ENCODE measurements at regions not wholly inside any gene's neighbourhood (a gene's known extent, or its start where the extent isn't known, plus 50 kb on each side); places are given as distances from the start of the nearest gene placed in this dataset.

DNA sequence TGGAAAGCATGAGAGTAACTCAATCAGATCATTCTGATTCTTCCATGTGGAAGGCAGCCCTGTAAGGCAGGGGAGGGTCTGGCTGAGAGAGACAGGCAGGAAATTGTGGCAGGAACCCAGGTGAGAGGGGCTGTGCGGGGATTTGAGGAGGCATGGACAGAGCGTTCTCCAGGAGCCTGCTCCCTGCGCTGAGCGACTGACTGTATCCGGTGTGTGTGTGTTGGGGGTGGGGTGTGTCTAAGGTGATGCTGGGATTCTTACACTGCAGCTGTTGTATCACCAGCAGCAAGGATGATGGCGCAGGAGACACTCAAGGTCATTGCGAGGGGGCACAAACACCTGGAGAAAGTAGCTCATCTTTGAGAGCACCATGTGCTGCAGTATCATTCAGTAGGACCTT, 128.5 kb downstream of the RHOU start:
- H3K4me3 ChIP-seq (IDR thresholded peaks at IDR 0.05; ENCODE audit: insufficient read depth, low read depth, low read length), result no peak overlapping the region
- H3K36me3 ChIP-seq (ENCODE audit: insufficient read depth), result no peaks in the 10 kb centered on the region
- no peak overlapping the region for H3K9ac ChIP-seq
- no peak overlapping the region for H3K27ac ChIP-seq
- no peak for TF ChIP-seq CTCF (conservative IDR thresholded peaks at IDR 0.05; ENCODE audit: low read depth, low read length)
- H4K20me1 ChIP-seq (ENCODE audit: insufficient read depth), result no peaks in the 10 kb centered on the region
- no peak overlapping the region for H2AFZ ChIP-seq (ENCODE audit: low read depth)
- no peaks in the 10 kb centered on the region for H3K27me3 ChIP-seq (ENCODE audit: insufficient read depth, low read depth)
- H3K4me2 ChIP-seq, result no peak overlapping the region
- H3K4me1 ChIP-seq (ENCODE audit: low read depth, poor library complexity, severe bottlenecking), result no peaks in the 10 kb centered on the region
- H3K79me2 ChIP-seq (ENCODE audit: insufficient read depth, low read depth), result no peaks in the 10 kb centered on the region

GRCh38 chr1:228865627-228866330, 130.5 kb downstream of the RHOU start:
- H3K4me2 ChIP-seq, result no peak overlapping the region
- H3K4me1 ChIP-seq (ENCODE audit: low read depth, poor library complexity, severe bottlenecking), result no peaks in the 10 kb centered on the region
- H3K36me3 ChIP-seq (ENCODE audit: insufficient read depth), result no peaks in the 10 kb centered on the region
- no peak overlapping the region for H3K27ac ChIP-seq
- H3K4me3 ChIP-seq (IDR thresholded peaks at IDR 0.05; ENCODE audit: insufficient read depth, low read depth, low read length), result no peak overlapping the region
- H3K9ac ChIP-seq, result no peak overlapping the region
- TF ChIP-seq CTCF (conservative IDR thresholded peaks at IDR 0.05; ENCODE audit: low read depth, low read length), result no peak
- no peaks in the 10 kb centered on the region for H4K20me1 ChIP-seq (ENCODE audit: insufficient read depth)
- H2AFZ ChIP-seq (ENCODE audit: low read depth), result no peak overlapping the region
- H3K79me2 ChIP-seq (ENCODE audit: insufficient read depth, low read depth), result no peaks in the 10 kb centered on the region
- no peaks in the 10 kb centered on the region for H3K27me3 ChIP-seq (ENCODE audit: insufficient read depth, low read depth)

- TF ChIP-seq CTCF (conservative IDR thresholded peaks at IDR 0.05; ENCODE audit: low read depth, low read length), result no peak
- Histone ChIP-seq H3K36me3 (ENCODE audit: insufficient read depth) (no peaks in the 10 kb centered on the region), H2AFZ (ENCODE audit: low read depth) (no peak overlapping the region), H3K4me3 (IDR thresholded peaks at IDR 0.05; ENCODE audit: insufficient read depth, low read depth, low read length) (no peak overlapping the region), H4K20me1 (ENCODE audit: insufficient read depth) (no peaks in the 10 kb centered on the region), H3K27ac (no peak overlapping the region), H3K27me3 (ENCODE audit: insufficient read depth, low read depth) (no peaks in the 10 kb centered on the region), H3K79me2 (ENCODE audit: insufficient read depth, low read depth) (no peaks in the 10 kb centered on the region), H3K4me1 (ENCODE audit: low read depth, poor library complexity, severe bottlenecking) (no peaks in the 10 kb centered on the region), H3K4me2 (no peak overlapping the region), H3K9ac (no peak overlapping the region)
Measured at GRCh38 chr1:228866468-228866867, 131.2 kb downstream of the RHOU start.

- no peaks in the 10 kb centered on the region for H3K79me2 ChIP-seq (ENCODE audit: insufficient read depth, low read depth)
- no peak overlapping the region for H3K4me3 ChIP-seq (IDR thresholded peaks at IDR 0.05; ENCODE audit: insufficient read depth, low read depth, low read length)
- H3K27ac ChIP-seq, result no peak overlapping the region
- no peak overlapping the region for H3K9ac ChIP-seq
- no peak overlapping the region for H3K4me2 ChIP-seq
- H2AFZ ChIP-seq (ENCODE audit: low read depth), result no peak overlapping the region
- no peak for TF ChIP-seq CTCF (conservative IDR thresholded peaks at IDR 0.05; ENCODE audit: low read depth, low read length)
- H4K20me1 ChIP-seq (ENCODE audit: insufficient read depth), result no peaks in the 10 kb centered on the region
- H3K36me3 ChIP-seq (ENCODE audit: insufficient read depth), result no peaks in the 10 kb centered on the region
- no peaks in the 10 kb centered on the region for H3K4me1 ChIP-seq (ENCODE audit: low read depth, poor library complexity, severe bottlenecking)
- no peaks in the 10 kb centered on the region for H3K27me3 ChIP-seq (ENCODE audit: insufficient read depth, low read depth)
Measured at GRCh38 chr1:228867108-228867950, 132.1 kb downstream of the RHOU start.
